ENCODE measurements at regions not wholly inside any gene's neighbourhood (a gene's known extent, or its start where the extent isn't known, plus 50 kb on each side); places are given as distances from the start of the nearest gene placed in this dataset.
"Not testable (repeated sequence)": the region's sequence is repeated elsewhere in the genome, so short reads cannot be mapped to it uniquely, and the experiment has no call there.

- no peak for ATAC-seq (ENCODE audit: low FRiP score in 2 of 2)
- TF ChIP-seq CTCF (IDR thresholded peaks at IDR 0.05) (no peak), POLR2AphosphoS5 (IDR thresholded peaks at IDR 0.05) (no peak), EP300 (IDR thresholded peaks at IDR 0.05) (no peak), POLR2A (IDR thresholded peaks at IDR 0.05) (no peak)
- 100% methylated on average over 1 of the region's 1 CpG for WGBS, 2 donors
Observed at GRCh38 chrX:73930300-73930699, 77.8 kb upstream of the XIST start.

GRCh38 chrX:73922856-73923455, 70.4 kb upstream of the XIST start:
- Histone ChIP-seq H3K4me3 (no peak overlapping the region), H3K9me3 (no peaks in the 10 kb centered on the region), H3K36me3 (no peaks in the 10 kb centered on the region), H3K4me1 (no peaks in the 10 kb centered on the region), H3K27ac (no peak overlapping the region), H3K27me3 (no peaks in the 10 kb centered on the region)
- DNase-seq (no peak), ATAC-seq (ENCODE audit: low FRiP score in 2 of 2) (no peak)
- TF ChIP-seq POLR2AphosphoS5 (IDR thresholded peaks at IDR 0.05): no peak
- no peak for TF ChIP-seq POLR2A (IDR thresholded peaks at IDR 0.05)
- TF ChIP-seq EP300 (IDR thresholded peaks at IDR 0.05): no peak
- TF ChIP-seq CTCF (IDR thresholded peaks at IDR 0.05): no peak
- 79 to 84% methylated on average over 2 of the region's 2 CpGs for WGBS, 2 donors

More at GRCh38 chrX:73930300-73930699, 77.8 kb upstream of the XIST start:
- no peaks in the 10 kb centered on the region for H3K4me1 ChIP-seq
- H3K27me3 ChIP-seq: no peaks in the 10 kb centered on the region
- peaks cover 0 to 5% (median 0%) of the 10 kb centered on the region in 4 donors for H3K9me3 ChIP-seq
- no peak for DNase-seq
- H3K27ac ChIP-seq: no peak overlapping the region
- H3K36me3 ChIP-seq: no peaks in the 10 kb centered on the region
- H3K4me3 ChIP-seq: no peak overlapping the region

- Histone ChIP-seq H3K4me3 (no peak overlapping the region), H3K27ac (peak overlapping the region in 1 of 4 donors; percentile 38), H3K4me1 (peaks cover 0 to 9% (median 1%) of the 10 kb centered on the region in 4 donors), H3K27me3 (no peaks in the 10 kb centered on the region), H3K9me3 (no peaks in the 10 kb centered on the region), H3K36me3 (no peaks in the 10 kb centered on the region)
- no peak for TF ChIP-seq EP300 (IDR thresholded peaks at IDR 0.05)
- no peak for TF ChIP-seq CTCF (IDR thresholded peaks at IDR 0.05)
- TF ChIP-seq POLR2A (IDR thresholded peaks at IDR 0.05): no peak
- TF ChIP-seq POLR2AphosphoS5 (IDR thresholded peaks at IDR 0.05): no peak
- DNase-seq (no peak), ATAC-seq (ENCODE audit: low FRiP score in 2 of 2) (no peak)
- 87 to 90% methylated on average over 2 of the region's 2 CpGs for WGBS, 2 donors
Observed at GRCh38 chrX:73916931-73917667, 64.6 kb upstream of the XIST start.

- Histone ChIP-seq H3K36me3 (no peaks in the 10 kb centered on the region), H3K27me3 (no peaks in the 10 kb centered on the region), H3K27ac (peak overlapping the region in 1 of 4 donors; percentile 38), H3K9me3 (no peaks in the 10 kb centered on the region), H3K4me1 (peaks cover 0 to 9% (median 1%) of the 10 kb centered on the region in 4 donors), H3K4me3 (no peak overlapping the region)
- no peak for TF ChIP-seq POLR2A (IDR thresholded peaks at IDR 0.05)
- TF ChIP-seq CTCF (IDR thresholded peaks at IDR 0.05): no peak
- TF ChIP-seq EP300 (IDR thresholded peaks at IDR 0.05): no peak
- TF ChIP-seq POLR2AphosphoS5 (IDR thresholded peaks at IDR 0.05): no peak
- ATAC-seq (ENCODE audit: low FRiP score in 2 of 2) (no peak), DNase-seq (no peak)
Observed at GRCh38 chrX:73916489-73916888, 64.0 kb upstream of the XIST start.

- not testable (repeated sequence) for H3K27me3 ChIP-seq; ATAC-seq (ENCODE audit: low FRiP score in 2 of 2); H3K27ac ChIP-seq; H3K36me3 ChIP-seq; H3K4me3 ChIP-seq; H3K4me1 ChIP-seq; DNase-seq; H3K9me3 ChIP-seq
Observed at GRCh38 chrX:73914792-73915191, 62.3 kb upstream of the XIST start.
